GM12872 (cell line): ENCODE measurements at regions not wholly inside any gene's neighbourhood (a gene's known extent, or its start where the extent isn't known, plus 50 kb on each side); places are given as distances from the start of the nearest gene placed in this dataset.

Experiments
- TF ChIP-seq, protein P1 (sequence below): IDR thresholded peaks from 3 replicates; pipeline ENCODE4 v1.5.1; 2011; ENCODE audit warnings: low read depth, mild to moderate bottlenecking, low read length, moderate library complexity; ENCODE audit not compliant: insufficient read depth

DNA sequence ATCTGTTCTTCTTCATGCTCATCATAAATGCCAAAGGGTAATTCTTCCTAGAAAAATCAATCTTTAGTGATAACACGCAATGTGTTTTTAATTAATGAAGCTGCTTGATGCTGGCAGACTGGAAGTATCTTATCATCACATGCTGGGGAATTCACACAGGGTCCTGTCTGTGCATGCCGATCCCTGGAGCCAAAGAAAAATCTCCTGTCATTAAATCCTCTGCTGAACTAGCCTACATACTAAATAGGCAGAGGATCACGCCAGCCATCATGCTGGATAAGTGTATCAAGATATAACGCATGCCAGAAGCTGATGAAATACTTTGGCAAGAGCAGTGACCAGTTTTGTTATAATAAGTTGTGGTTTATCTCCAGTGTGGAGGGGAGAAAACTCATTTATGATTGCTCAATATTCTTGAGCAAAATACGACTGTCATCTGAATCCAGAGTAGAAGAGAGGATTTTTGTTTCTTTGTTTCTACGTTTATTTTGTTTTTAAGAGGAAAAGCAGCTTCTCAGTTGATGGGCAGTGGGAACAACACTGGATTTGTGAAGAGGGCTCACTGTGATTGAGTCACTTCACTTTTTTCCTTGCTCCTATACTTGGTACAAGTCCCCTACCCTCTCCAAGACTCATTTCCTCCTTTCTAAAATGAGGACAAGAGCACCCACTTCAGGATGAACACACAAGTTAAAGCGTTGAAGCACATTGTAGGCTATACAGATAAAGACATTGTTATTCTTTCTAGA, 649.1 kb downstream of the TNS3 start:
- TF ChIP-seq, protein P1, sequence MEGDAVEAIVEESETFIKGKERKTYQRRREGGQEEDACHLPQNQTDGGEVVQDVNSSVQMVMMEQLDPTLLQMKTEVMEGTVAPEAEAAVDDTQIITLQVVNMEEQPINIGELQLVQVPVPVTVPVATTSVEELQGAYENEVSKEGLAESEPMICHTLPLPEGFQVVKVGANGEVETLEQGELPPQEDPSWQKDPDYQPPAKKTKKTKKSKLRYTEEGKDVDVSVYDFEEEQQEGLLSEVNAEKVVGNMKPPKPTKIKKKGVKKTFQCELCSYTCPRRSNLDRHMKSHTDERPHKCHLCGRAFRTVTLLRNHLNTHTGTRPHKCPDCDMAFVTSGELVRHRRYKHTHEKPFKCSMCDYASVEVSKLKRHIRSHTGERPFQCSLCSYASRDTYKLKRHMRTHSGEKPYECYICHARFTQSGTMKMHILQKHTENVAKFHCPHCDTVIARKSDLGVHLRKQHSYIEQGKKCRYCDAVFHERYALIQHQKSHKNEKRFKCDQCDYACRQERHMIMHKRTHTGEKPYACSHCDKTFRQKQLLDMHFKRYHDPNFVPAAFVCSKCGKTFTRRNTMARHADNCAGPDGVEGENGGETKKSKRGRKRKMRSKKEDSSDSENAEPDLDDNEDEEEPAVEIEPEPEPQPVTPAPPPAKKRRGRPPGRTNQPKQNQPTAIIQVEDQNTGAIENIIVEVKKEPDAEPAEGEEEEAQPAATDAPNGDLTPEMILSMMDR: no peak

DNA sequence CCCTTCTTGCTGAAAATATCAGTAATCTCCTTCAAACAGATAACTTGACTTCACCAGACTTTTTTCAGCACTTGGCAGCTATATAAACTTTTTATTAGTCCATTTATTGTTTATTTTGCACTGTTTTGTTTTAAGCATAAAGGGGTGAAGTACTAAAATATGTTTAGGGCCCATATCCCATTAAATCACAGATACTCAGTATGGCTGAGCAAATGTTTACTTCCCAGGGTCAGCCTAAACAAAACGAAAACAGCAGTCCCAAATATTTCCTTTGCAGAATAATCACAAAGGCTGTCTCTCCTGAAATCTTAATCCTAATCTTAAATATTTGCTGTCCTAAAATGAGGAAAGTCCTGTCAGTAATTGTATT, 649.6 kb downstream of the TNS3 start:
- TF ChIP-seq, protein P1: no peak

GRCh38 chr7:46930366-46930765, 651.5 kb downstream of the TNS3 start:
- TF ChIP-seq, protein P1: no peak

- TF ChIP-seq, protein P1: no peak
These were observed 652.6 kb downstream of the TNS3 start for GRCh38 chr7:46929359-46929758.

DNA sequence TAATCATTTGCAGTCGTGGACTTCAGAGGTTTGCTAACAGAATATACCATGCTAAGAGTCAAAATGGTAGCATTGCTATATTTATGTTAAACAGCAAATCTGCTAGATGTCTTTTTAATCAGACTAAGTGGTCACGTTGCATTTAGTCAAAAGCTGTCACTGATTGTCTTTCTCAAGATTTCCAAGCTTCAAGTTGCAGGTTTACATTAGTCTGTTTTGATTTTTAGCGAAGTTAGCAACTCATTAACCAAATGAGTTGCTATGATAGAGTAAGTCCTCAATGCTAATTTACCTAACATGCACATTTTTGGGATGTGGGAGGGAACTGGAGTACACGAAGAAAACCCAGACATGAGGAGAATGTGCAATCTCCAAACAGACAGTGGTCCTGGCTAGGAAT, 653.2 kb downstream of the TNS3 start:
- TF ChIP-seq, protein P1: no peak

DNA sequence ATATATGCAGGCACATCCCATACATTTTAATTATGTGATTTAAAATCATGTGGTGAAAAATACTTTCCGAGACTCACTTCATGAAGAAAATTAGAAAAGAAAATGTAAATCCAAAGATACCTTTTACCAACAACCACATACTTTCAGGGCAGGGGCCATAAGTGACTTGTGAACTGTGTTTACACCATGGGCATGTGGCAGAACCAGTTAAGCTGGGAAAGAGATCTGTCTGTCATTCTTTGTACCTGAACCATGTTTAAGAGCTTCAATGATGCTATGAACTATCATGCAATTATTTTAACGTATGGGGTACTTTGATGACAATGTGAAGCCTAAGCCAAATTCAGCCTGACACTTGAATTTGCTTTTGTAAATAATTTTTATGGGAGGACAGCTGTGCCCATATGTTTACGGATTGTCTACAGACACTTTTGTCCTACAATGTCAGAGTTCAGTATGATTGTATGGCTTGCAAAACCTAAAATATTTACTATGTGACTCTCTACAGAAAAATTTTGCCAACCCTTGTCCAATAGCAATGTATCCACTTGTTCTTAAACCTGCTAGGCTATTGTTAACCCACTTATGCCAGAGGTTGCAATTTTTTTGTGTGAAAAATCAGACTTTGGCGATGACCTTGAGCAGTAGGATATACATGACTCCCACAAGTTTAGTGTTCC, 654.6 kb downstream of the TNS3 start:
- TF ChIP-seq, protein P1: no peak

GRCh38 chr7:46916581-46916980, 665.3 kb downstream of the TNS3 start:
- TF ChIP-seq, protein P1: no peak
